HG02938 (cell line): ENCODE measurements at regions not wholly inside any gene's neighbourhood (a gene's known extent, or its start where the extent isn't known, plus 50 kb on each side); places are given as distances from the start of the nearest gene placed in this dataset.

Experiments used
- ATAC-seq: cut with Tn5 transposase; IDR thresholded peaks from one replicate; pipeline ENCODE4 v1.9.1; 2021; ENCODE audit warnings: mild to moderate bottlenecking, moderate library complexity; ENCODE audit not compliant: unreplicated experiment

DNA sequence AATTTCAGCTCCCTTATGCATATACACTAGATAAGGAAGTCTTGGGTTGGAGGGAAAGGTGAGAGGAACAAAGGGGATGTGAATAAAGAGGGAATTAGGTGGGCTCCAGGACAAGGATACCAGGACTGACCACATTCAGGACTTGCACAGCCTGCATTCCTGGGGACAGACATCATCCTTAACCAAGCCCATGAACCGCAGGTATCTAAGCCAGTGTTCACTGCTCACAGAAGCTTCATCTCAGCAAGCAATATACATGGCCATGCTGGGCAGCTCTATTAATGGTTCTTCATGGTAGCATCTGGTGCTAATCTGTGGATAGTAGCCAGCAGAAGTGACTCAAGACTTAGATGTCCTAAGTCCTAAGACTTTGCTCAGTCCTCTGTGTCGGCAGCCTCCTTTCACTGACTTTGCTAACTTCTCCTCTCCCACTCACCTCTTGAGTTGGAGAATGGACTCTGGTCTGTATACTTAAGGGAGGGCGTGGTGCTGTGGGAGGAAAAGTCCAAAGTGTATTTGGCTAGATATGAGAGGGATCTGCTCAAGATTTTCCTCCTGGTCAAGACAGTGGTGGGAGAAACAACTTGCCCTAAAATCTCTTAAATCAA, 136.1 kb downstream of the ASCL1 start:
- no peak for ATAC-seq

DNA sequence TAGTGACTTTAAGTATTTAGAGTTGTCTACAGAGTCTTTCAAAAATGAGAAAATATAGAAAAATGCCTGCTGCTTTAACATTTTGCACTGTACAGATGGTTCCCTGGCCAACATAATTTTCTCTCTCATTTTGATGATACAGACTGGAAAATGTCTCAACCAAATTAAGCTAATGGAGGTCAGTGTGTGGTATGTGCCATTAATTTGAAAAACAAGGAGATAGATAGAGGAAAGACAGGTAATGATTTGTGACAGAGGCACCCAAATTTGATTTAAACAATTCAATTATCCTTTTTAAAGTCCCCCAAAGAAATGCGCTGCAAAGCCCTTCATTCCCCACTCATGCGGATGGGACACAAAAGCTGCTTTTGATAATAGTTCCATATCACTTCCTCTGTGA, 140.0 kb downstream of the ASCL1 start:
- no peak for ATAC-seq

DNA sequence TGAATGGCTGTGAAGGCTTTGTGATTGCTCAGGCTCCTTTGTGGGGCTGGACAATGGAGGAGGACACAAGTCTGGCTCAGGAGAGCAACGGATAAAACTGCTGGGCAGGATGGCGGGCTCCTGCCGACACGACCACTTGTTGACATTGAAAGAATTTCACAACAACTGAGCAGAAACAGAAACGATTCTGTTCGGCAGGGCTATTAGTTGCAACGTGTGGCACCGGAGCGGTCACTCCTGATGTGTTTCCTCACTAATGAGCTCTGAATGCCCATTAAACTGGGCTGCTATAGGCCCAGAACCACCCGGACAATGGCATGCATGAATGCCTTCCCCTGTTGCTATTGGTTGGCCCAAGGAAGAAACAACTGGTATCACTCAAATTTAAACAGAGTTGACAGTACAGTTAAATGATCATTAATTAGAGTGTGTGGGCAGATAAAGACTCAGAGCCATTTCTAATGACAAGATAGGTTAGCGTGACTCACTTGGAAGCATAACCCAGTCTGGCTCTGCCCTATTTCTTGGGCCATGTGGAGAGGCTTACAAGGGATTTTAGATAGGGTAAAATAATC, 142.9 kb downstream of the ASCL1 start:
- no peak for ATAC-seq

DNA sequence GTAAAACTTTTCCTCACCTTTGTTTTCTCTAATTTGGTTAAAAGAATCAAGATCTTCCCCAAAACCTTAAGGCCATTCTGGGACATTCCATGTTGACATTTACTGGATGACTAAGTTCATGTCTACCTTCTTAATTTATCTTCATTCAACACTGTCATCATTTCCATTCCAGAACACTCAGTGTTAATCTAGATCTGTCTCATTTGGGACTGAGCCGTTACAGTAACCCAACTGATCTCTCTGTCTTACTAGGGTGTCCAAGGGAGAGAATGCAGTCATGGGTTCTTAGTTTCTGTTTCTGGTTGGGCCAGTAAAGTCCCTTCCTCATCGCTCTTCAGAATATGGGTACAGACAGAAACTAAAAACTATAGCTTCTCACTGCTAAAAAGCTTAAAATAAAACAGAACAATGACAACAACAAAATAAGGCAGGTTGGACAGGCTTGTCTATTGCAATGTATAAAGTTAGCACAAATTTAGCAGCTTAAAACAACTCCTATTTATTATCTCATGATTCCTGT, 144.8 kb downstream of the ASCL1 start:
- peak; percentile 80 for ATAC-seq

DNA sequence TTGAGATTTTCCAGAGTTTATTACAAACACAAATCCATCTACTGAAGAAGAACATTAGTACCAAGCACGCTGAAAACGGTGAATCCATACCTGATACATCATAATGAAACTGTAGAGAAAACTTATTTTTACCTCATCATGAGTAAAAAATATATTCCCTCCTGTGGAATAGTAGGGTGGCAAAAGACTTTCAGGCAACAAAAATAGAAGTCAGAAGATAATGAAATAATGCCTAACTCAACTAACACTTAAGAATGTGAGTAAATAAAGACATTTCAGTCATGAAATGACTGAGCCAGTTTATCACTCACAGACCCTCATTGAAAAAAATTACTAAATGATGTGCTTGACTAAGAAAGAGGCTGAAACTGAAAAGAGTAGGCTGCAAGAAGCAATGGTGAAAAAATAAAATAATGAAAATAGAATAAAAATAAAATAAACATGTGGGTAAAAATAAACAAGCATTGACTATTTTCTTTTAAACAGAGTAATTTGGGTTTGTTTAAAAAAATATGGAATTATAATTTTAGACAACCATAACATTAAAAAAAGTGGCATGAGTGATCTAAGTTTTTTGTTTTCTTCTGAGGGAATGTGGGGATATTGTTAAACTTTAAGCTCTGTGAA, 148.6 kb downstream of the ASCL1 start:
- ATAC-seq: peak; percentile 54

DNA sequence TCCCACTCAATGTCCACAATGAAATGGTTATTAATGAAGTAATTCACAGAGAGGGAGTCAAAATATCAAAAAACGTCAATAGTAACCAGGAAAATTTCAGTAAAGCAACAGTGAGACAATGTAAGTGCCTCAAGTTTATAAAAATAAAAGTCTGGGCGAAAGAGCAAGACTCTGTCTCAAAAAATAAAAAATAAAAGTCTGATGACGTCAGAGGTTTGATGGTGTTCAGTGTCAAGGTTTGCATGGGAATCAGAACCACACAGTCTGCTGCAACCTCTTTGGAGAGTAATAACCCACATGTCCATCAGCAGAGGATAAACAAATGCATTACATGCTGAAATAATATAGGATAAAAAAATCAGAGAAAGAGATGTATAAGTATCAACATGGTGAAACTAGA, 152.4 kb downstream of the ASCL1 start:
- no peak for ATAC-seq

DNA sequence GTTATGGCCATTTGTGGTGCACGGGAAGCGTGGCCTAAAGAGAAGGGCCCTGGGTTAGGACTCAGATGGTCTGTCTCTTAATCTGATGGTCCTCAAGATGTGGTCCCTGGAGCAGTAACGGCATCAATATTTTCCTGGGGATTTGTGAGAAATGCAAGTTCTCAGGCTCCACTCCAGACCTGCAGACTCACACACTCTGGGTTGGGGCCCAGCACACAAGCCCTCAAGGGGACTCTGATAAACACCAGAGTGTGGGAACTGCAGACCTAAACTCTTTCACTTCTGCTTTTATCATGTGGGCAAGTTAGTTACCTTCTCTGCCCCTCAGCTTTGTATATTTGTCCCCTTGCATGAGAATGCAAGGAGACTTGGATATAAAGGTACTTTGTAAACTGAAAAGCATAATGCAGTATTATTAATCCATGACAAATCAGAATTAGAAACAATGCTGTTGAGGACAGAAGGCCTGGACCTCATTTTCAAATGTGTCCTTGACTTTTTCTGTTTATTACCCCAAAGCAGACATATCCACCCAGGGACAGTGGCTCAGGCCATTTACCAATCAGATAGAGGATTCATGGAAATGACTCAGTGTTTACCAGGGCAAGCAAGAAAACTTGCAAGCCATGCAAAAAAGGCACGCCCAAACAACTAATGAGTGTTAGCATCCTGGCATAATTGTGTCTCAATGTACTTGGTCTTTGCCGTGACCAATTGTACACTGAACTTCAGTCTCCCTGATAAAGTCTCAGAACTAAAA, 157.0 kb downstream of the ASCL1 start:
- ATAC-seq: peak; percentile 97

DNA sequence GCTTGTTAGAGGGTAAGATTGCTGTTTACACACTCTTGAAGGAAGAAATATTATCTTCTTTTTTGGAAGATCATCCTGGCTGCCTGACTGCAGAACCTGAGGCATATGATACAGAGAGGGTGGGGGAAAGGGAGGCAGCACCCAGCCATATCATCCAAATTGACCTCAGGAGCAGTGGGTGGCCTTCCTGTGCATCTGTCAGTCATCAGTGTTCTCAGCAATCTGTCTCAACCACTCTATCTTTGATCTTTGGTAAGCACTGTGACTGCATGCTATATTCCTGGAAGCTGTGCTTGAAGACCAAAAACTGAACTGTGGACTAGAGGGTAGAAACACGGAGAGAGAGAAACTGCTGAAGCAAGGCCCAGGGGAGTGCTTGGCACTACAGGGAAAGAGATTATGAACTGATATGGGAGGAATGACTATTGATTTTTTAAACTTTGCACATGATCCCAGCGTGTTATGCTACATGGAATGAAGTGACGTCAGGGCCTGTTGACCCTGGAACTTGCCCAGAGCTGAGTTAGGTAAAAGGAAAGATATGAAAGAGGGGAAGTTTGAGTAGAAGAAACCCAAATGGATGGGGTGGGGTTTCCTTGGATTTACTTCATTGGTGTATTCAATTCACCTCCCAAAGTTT, 171.5 kb downstream of the ASCL1 start:
- ATAC-seq: no peak

DNA sequence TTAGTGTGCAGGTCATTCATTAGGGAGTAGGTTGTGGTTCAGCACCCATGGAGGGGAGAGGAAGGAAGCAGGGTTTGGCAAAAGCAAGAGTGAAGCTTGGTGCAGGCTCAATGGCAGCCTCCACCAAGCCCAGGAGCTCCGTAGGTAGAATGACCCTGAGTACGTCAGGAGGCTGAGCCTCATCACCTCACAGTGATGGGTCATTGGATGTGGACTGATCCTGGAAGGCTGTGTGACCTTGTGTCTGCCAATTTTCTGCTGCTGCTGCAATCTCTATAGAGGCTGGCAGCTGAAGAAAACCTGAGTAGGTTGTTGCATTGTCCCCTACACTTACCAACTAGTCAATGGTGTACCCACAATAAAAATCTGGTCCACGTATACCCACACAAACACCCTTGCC, 173.1 kb downstream of the ASCL1 start:
- ATAC-seq: no peak

DNA sequence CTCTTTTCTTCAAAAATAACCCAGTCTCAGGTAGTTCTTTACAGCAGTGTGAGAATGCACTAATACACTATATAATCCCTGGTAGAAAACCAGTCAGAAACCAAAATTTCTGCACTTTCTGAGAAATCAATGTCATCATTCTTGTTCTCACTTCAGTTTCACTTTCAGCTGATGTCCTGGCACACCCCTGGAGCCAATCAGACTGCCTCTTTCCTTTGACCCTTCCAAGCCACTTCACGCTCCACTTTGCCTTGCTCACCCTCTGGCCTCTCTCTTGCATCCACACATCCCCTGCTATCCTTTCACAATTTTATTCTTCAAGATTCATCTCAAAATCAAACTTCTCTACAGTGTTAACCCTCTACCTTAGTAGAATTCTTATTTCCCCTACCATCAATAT, 181.1 kb downstream of the ASCL1 start:
- no peak for ATAC-seq

DNA sequence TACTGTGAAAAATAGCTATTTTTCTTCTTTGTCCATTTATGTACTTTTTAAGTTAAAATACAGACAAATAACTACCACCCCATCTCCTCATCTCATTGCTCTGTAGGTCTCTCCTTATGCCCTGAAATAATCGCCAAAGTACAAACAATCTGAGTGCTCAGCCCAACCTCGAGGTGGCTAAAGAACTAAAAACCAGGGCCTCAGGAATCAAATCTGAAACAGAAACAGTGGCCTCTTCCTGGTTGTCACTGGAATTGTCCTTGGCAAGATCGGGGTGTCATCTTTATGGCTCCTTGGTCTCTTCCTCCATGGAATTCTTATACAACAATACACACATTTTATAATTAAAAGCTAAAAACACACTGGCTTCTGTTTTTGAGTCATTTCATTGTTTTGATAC, 182.4 kb downstream of the ASCL1 start:
- no peak for ATAC-seq

DNA sequence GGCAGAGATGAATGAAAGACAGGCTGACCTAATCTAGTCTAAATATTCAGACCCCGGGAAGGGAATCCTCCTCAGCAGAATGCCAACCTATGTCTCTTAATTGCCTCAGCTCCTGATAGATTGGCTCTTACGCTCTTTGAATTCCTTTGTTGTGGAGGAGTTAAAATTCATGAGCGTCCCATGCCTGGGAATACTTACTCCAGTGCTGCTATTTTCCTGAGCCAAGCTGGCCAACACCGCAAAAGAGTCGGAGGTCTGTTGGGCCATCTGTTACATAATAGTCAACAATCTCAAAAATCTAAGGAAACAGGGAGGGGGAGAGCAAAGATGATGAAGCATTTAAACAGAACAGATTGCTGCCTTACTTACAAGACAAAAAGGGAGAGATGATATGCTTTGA, 182.8 kb downstream of the ASCL1 start:
- no peak for ATAC-seq

DNA sequence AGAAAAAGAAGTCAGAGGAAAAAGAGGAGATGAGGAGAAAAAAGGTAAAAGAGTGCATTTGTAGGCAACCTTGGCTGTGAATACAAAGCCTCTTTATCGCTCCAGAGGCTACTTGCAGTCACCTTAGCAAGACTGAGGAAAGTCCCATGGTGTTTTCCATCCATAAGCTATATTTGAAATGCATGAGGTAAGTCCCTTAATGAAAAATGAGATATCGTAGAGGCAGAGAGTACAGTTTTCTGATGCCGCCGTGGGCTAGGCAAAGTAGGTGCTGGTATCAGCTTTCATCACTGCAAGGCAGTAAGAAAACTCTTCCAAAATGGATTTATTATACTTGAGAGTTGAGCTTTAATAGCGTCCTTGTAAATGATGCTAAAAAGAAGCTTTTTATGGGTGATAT, 186.8 kb downstream of the ASCL1 start:
- ATAC-seq: no peak

DNA sequence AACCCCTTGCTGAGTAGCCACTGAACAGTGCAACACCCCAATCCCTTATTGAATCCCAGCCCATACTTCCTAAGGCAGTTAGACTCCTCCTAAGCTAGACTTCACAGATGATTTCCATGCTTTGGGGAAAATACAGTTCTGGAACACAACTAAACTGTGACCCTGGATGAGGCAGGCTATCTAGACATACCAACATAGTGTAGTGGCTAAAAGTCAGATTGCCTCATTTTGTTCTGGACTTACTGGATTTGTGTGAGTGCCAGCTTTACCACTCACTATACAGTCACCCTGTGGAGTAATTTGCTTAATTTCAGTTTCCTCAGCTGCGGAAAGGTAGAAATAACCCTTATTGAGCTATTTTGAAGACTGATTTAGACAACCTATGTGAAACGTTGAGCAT, 203.1 kb downstream of the ASCL1 start:
- ATAC-seq: no peak

DNA sequence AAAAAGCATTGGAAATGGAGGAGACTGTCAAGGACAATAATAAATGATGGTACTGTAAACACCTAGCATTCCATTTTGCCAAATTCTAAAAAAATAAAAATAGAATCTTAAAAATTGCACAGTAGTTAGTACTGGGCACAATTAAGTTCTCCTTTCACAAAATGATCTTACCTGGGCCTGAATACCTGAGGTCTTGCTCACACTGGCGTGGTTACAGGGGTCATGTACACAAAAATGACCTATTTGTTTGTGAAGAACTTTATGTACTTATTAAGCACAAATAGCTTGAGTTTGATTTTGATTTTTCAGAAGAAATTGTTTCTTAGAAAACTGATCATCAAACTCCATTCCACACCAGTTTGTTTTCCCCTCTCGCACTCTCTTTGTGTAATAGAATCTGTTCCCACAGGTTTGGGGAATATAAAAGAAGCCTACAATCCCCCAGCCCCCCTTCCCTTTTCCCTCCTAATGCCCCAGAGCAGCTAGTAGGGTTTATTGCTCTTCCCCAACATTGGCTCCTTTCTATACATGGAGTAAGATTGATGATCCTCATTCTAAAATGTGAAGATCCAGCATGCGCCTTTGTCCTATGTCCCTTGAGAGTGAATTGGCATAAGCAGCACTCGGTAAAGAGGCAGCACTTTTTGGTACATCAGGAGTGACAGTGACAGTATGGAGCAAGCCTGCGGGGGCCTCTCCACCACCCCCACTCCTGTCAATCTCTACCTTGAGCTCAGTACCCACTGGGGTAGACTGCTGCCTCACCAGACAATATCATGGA, 204.3 kb downstream of the ASCL1 start:
- ATAC-seq: no peak

DNA sequence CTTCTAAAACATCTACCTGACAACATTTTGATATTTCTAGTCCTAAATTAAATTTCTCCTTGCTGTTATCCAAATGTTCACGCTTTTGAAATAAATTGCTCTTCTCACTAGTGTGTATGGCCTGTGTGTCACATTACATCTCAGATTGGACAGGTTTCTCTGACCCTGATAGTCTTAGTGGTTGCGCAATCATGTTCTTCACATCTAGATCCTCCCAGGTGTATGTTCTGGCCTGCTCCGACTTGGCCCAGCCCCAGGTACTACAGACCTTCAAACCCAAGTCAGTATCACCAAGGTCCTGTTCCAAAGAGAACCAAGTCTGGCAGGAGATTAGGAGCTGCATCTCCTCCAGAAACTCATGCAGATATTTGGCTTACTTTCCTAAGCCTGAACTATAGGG, 209.5 kb downstream of the ASCL1 start:
- ATAC-seq: no peak

DNA sequence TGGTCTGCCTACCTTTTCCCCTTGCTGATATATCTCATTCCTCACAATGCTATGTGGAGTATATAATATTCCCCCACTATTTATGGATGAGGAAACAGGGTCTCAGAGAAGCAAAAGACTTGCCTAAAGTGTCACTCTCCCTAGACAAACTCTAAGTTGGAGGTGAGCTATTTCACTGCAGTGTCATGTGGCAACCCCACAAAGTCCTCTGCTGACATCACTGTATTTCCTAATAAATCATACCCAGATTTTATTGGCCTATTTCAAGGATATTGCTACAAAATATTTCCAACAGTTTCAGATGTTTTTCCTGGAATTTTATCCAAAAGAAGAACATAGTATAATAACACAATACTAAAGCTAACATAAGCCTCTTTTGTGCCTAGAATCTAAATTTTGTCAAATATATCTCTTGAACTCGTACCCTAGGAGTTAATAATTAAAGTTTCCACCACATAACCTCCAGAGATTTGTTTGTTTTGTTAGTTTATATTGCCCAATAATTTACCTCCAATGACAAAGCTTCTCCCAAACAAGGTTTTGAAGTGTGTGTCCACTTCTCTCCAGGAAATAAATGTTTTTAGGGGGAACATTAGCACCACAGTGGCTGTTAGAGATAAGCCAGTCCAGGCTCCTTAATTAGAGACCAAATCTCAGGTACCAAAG, 215.1 kb downstream of the ASCL1 start:
- no peak for ATAC-seq

DNA sequence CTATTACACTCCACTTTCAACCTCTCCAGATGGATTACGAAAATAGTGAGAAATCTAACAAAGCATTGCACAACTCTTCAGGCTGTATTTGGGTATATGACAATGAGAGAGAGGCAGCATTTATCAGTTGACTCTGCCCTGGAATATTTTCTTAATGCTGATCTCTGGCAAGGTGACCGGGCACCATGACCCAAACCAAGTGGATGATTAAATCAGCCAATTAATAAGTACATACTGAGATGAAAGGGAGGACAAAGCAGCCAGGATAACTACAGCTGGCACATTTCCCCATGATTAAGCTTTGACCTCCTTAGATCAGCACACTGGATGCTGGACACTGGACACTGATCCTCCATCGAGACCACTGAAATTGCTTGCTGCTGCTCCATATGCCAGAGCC, 218.2 kb downstream of the ASCL1 start:
- ATAC-seq: no peak

DNA sequence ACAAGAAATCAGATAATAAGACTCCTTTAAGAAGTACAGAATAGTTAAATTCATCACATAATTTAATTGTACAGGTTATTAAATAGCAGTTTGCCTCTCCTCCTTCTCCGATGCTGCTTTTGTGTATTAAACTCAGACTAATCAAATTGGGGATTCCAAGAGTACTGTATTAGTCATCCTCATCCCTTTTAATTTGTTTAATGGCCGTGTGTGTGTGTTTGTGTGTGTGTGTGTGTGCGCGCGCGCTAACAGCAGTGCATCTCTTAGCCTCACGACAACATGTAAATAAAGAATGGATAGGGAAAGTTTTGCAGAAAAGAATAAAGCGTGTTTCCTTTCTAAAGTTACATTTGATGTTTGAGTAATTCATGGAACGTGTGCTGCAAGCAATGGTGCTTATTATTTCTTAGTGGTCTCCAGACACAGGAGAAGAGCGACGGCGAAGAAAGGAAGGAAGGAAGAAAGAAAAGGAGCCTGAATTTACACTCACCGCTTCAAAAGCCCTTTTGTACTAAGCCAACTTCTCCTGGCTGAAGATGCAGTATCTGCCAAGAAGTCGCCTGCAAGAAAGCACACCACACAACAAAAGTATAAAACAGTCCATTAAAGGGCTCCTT, 220.3 kb downstream of the ASCL1 start:
- no peak for ATAC-seq
